Medulla oblongata (tissue), 1 donor: ENCODE measurements at regions not wholly inside any gene's neighbourhood (a gene's known extent, or its start where the extent isn't known, plus 50 kb on each side); places are given as distances from the start of the nearest gene placed in this dataset.

Experiments
- DNase-seq: peaks from one replicate; pipeline ENCODE4 v3.0.0-alpha.2; 2015; ENCODE audit errors: extremely low spot score

DNA sequence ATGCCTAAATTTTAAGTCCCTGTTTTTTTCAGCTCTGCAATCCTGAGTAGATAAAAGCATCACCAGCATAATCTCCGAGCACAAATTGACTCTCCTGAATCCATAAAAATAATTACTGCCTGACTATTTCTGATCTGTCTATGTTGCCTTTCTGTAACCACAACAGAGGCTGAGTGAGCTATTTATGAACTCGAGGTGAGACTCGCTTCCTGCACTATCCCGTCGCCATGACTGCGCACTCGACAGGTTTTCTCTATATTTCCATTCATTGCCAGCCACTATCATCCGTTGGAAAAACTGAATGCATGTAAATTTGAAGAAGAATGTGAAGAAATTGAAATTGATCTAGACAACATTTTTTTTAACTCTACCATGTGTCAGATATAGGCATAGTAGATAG is 897.2 kb downstream of the ADGRL2 start:
- no peak for DNase-seq

- DNase-seq, result no peak
These were observed 894.7 kb downstream of the ADGRL2 start for GRCh38 chr1:82695443-82695842.

GRCh38 chr1:82690411-82690810 is 889.7 kb downstream of the ADGRL2 start:
- no peak for DNase-seq

- DNase-seq, result no peak
These were observed 888.5 kb downstream of the ADGRL2 start for GRCh38 chr1:82689217-82689616.

GRCh38 chr1:82686774-82687173 is 886.0 kb downstream of the ADGRL2 start:
- no peak for DNase-seq

- DNase-seq, result no peak
These were observed 846.2 kb downstream of the ADGRL2 start for GRCh38 chr1:82646888-82647287.

DNA sequence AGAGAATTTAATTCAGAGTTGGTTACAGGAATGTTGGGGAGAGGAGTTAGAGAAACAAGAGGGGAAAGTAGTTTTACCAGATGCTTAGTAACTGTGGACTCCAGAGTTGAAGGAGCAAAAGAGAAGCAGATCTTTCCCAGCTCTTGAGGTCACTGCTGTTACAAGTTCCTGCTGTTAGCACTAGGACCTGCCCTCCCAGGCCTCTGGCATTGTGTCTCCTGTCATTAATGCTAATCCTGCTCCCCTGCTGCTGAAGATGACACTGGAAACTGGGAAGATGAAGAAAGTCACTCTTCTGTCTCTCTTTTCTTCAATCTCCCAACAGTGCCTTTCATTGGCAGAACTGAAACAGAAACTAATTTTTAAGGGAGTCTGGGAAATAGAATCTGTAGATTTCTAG is 845.6 kb downstream of the ADGRL2 start:
- no peak for DNase-seq

DNA sequence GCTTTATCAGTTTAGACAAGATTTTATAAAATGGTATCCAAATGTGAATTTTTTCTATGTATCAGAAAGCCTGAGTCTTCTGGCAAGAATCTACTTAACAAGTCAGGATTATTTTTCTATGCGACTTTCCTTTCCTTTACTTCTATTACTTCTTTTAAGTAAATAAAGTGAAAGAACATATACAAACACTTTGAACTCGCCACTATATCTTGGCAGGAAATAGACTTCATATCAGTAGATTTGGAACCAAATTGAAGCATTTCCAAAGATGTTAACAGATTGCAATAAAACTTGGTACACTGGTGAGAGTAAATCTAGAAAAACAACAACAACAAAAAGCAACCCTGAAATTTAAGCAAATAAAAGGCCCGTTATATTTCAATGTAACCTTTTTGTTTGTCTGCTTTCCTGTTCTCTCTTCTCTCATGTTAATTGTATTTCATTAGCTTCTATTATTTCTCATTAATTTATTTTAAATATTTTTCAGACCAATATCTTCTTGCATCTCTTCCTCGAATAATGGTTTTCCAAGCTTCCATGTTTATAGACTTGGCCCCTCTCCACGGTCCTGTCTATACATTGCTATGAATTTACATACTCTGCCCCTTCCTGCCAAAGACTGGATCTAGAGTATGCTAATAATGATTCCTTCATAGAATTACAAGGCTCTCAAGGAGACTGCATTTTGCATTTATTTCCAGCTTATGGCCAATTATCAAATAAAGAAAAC is 843.6 kb downstream of the ADGRL2 start:
- DNase-seq, result no peak

DNA sequence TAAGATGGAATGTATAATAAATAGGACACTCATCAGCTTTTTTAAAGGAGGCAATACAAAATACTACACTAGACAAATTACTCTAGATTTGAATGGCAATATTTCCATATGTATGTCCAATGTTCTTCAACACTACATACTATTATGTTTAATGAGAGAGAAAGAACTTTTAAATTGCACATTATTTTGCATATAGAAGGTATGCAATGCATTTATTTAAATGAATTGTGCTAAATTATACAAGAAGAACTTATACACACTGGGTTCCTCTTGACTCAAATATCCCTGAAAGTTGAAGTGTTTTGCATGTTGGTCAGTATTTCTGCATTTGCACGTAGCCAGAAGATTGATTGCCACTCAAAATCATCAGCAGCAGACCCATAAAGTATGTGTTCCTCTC is 839.6 kb downstream of the ADGRL2 start:
- DNase-seq, result no peak

GRCh38 chr1:82634266-82634665 is 833.5 kb downstream of the ADGRL2 start:
- no peak for DNase-seq

GRCh38 chr1:82632155-82632554 is 831.4 kb downstream of the ADGRL2 start:
- no peak for DNase-seq

GRCh38 chr1:82628887-82629286 is 828.2 kb downstream of the ADGRL2 start:
- DNase-seq, result no peak

GRCh38 chr1:82625537-82625936 is 824.8 kb downstream of the ADGRL2 start:
- no peak for DNase-seq

- DNase-seq, result no peak
These were observed 820.3 kb downstream of the ADGRL2 start for GRCh38 chr1:82621076-82621475.

DNA sequence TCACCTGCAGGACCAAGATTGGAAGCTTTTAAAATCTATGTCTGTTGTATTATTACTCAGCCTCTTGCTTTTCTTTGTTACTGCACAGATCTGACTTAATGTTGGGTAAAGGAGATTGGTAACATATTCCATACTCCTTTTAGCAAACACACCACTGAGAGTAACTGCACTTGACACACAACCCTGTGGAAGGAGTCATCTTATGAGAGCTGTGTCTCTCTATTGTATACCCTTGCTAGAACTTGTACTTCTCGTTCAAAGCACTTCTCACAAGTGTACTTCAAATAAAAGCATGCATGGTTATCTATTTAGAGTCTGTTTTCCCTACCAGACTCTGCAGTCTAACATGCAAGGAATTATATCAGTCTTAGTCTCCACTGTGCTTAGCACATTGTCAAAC is 813.4 kb downstream of the ADGRL2 start:
- no peak for DNase-seq

DNA sequence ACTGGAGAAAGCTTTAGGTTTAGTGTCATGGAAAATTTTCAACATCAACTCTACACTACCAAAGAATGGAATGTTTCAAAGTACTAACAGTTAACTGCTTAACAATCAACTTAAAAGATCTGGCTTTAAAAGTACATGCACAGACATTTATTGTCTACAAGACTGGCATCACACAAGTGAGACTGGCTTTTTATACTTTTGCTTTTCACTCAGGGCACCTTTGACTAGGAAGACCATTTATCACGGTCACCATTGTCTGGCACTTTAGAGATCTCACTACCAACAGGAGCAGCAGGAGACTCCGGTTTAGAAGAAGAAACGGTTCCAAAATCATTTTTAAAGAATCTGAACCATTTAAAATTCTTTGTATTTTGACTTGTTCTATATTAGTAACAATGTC is 812.3 kb downstream of the ADGRL2 start:
- DNase-seq, result no peak

DNA sequence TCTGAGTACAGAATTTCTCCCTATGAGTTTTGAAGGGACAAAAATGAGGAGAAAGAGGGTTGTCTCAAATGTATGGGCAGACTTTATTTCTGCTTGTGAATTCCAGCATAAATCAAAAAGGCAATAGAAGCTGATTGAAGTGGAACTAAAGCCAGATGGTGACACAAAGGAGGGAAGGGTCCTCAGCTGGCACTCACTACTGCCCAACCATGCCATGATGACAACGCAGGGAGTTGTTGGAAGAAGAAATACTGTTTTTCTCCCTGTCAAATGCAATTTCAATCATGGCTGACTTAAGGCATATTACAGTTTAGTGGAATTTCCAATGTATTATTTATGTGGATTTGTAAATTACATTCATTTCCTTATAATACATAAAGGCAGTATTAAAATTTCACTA is 805.8 kb downstream of the ADGRL2 start:
- no peak for DNase-seq

GRCh38 chr1:82604524-82604923 is 803.8 kb downstream of the ADGRL2 start:
- DNase-seq, result no peak

DNA sequence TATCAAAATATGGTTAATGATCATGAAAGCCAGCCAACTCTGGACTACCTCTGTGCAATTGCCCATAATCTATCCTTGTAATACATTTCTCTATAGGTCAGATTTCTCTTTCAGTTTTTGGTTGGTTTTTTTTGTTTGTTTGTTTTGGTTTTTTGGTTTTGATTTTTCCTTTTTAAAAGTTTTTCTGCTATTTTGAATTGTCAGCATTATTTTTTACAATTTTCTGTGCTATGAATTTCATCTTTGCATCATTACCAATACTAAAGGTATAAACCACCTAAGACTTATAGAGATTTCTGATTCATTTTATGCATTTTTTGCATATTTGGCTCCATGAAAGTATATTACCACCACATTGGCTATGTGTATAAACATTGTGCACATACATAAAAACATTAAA is 799.6 kb downstream of the ADGRL2 start:
- DNase-seq, result no peak

DNA sequence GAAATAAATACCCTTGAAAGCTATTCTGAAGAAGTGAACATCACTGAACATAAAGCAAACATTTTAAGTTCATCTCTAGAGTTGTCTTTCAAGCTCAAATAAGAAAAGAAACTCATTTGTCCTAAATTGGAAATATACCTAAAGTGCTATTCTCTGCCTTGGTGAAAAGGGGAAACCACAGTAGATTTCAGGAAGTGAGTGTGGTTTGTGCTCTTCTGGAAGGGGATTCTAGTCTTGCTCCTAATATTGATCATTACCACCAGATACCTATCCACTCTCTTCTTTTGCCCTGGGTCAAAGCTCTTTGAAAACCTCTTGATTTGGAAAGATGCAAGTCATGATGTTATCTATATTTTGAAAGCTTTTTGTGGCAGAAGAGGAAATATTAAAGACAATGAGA is 798.1 kb downstream of the ADGRL2 start:
- DNase-seq, result no peak

DNA sequence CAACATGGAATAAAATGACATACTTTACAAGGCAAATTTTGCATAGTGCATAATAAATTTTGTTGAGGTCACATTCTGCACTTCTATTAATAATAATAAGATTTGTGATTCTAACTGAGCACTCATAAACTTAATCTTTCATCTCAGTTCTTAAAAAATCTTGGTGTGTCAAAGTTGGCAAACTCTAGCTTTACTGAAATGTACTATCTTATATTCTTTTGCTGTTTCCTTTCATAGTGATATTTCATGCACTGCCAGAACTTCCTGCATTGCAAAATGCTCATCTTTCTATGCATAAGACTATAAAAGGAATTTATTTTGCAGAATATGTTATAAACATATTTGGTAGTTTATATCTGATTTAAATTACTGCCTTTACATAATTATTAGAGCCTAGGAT is 797.6 kb downstream of the ADGRL2 start:
- no peak for DNase-seq

- no peak for DNase-seq
These were observed 796.9 kb downstream of the ADGRL2 start for GRCh38 chr1:82597649-82598048.

GRCh38 chr1:82597141-82597540 is 796.4 kb downstream of the ADGRL2 start:
- DNase-seq, result no peak

DNA sequence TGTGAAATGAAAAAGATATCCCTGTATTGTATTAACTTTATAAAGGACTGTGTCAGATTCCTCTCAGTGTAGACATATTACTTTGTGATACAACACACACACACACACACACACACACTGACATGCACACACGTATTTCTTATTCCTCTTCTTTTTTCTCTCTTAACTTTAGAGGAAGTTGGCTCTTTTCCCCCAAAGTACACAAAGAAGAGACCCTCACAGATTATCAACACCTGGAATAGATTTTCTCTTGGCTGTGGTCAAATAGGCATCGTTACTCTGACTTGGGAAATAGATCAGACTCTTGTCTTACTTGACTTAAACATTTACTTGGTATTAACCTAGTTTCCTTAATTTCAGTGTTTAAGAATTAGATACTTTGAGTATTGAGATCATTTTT is 792.8 kb downstream of the ADGRL2 start:
- no peak for DNase-seq
